Neuronal stem cell (in vitro differentiated cells): ENCODE measurements at regions not wholly inside any gene's neighbourhood (a gene's known extent, or its start where the extent isn't known, plus 50 kb on each side); places are given as distances from the start of the nearest gene placed in this dataset.

Experiments used
- DNase-seq: peaks from one replicate; pipeline ENCODE4 v3.0.0-alpha.2; 2013; ENCODE audit warnings: low spot score
- H2AFZ ChIP-seq: one replicate; pipeline ENCODE4 v1.6.1; 2013; ENCODE audit warnings: mild to moderate bottlenecking, low read length, inconsistent platforms
- H2AK5ac ChIP-seq: 2 replicates; pipeline ENCODE4 v1.6.1; 2013; ENCODE audit warnings: low read depth, mild to moderate bottlenecking, inconsistent platforms, low read length, moderate library complexity, mixed read lengths
- H2BK120ac ChIP-seq: 2 replicates; pipeline ENCODE4 v1.6.1; 2013; ENCODE audit warnings: low read depth, mild to moderate bottlenecking, inconsistent platforms, low read length, moderate library complexity, mixed read lengths
- H2BK12ac ChIP-seq: one replicate; pipeline ENCODE4 v1.6.1; 2013; ENCODE audit warnings: low read length, inconsistent platforms
- H2BK15ac ChIP-seq: 2 replicates; pipeline ENCODE4 v1.6.1; 2013; ENCODE audit warnings: mild to moderate bottlenecking, low read length, inconsistent platforms, mixed read lengths
- H2BK5ac ChIP-seq: one replicate; pipeline ENCODE4 v1.6.1; 2013; ENCODE audit warnings: inconsistent platforms, mild to moderate bottlenecking, low read length, moderate library complexity
- H3K14ac ChIP-seq: one replicate; pipeline ENCODE4 v1.6.1; 2013; ENCODE audit warnings: low read length, inconsistent platforms
- H3K18ac ChIP-seq: 2 replicates; pipeline ENCODE4 v1.6.1; 2013; ENCODE audit warnings: low read length, inconsistent platforms
- H3K23ac ChIP-seq: 2 replicates; pipeline ENCODE4 v1.6.1; 2013; ENCODE audit warnings: low read depth, mild to moderate bottlenecking, mixed read lengths, low read length, inconsistent platforms; ENCODE audit not compliant: poor library complexity
- H3K27ac ChIP-seq: replicated peaks from 3 replicates; pipeline ENCODE4 v1.5.1; 2013; ENCODE audit warnings: low read length, inconsistent platforms
- H3K27me3 ChIP-seq, 3 experiments: 2 replicates each; pipeline ENCODE4 v1.6.1; 2013; ENCODE audit warnings: low read length in 3 of 3, mild to moderate bottlenecking in 2 of 3, inconsistent platforms in 1 of 3, low read depth in 1 of 3, mixed read lengths in 1 of 3, moderate library complexity in 1 of 3; ENCODE audit not compliant: control insufficient read depth in 3 of 3, insufficient read depth in 3 of 3
- H3K36me3 ChIP-seq, 2 donors: replicated peaks in 1 of 2; 2 replicates each; pipeline ENCODE4 v1.6.1; 2013; ENCODE audit warnings: low read length in 2 of 2; ENCODE audit not compliant: control insufficient read depth in 2 of 2, insufficient read depth in 2 of 2
- H3K4ac ChIP-seq: 2 replicates; pipeline ENCODE4 v1.6.1; 2013; ENCODE audit warnings: inconsistent platforms, mild to moderate bottlenecking, low read length, moderate library complexity
- H3K4me1 ChIP-seq, 2 donors: 1 replicate in 1 of 2; 2 replicates in 1 of 2; pipeline ENCODE4 v1.6.1; 2013; ENCODE audit warnings: low read length in 2 of 2, low read depth in 1 of 2; ENCODE audit not compliant: control insufficient read depth in 2 of 2, insufficient read depth in 1 of 2
- H3K4me2 ChIP-seq: one replicate; pipeline ENCODE4 v1.6.1; 2013; ENCODE audit warnings: mild to moderate bottlenecking, low read length, inconsistent platforms; ENCODE audit not compliant: insufficient read depth, poor library complexity, severe bottlenecking
- H3K4me3 ChIP-seq, 2 donors: 2 replicates each; pipeline ENCODE4 v1.5.1; 2013; ENCODE audit warnings: low read length in 2 of 2, mild to moderate bottlenecking in 2 of 2, inconsistent platforms in 1 of 2, moderate library complexity in 1 of 2
- H3K79me1 ChIP-seq: one replicate; pipeline ENCODE4 v1.6.1; 2013; ENCODE audit warnings: low read depth, mild to moderate bottlenecking, inconsistent platforms, low read length, moderate library complexity
- H3K9ac ChIP-seq: one replicate; pipeline ENCODE4 v1.6.1; 2013; ENCODE audit warnings: mild to moderate bottlenecking, low read depth, low read length, inconsistent platforms; ENCODE audit not compliant: poor library complexity
- H3K9me3 ChIP-seq, 2 donors: replicated peaks in 1 of 2; 2 replicates each; pipeline versions ENCODE3 to v1.6.1; 2013; ENCODE audit warnings: low read length in 2 of 2, mild to moderate bottlenecking in 2 of 2, inconsistent platforms in 1 of 2, low read depth in 1 of 2, mixed read lengths in 1 of 2, moderate library complexity in 1 of 2; ENCODE audit not compliant: control insufficient read depth in 2 of 2, insufficient read depth in 1 of 2
- H4K8ac ChIP-seq: one replicate; pipeline ENCODE4 v1.6.1; 2013; ENCODE audit warnings: low read depth, mild to moderate bottlenecking, inconsistent platforms, low read length, moderate library complexity
- H4K91ac ChIP-seq: one replicate; pipeline ENCODE4 v1.6.1; 2013; ENCODE audit warnings: low read length, low read depth, mild to moderate bottlenecking, inconsistent platforms; ENCODE audit not compliant: poor library complexity
- WGBS, 2 donors: extraction: QIAGEN DNeasy Blood & Tissue Kit; methylation state at CpG; one replicate each; pipeline ENCODE4 v1.1.7; 2013; ENCODE audit warnings: missing lambda C conversion rate in 2 of 2, mixed read lengths in 1 of 2; ENCODE audit not compliant: insufficient read length in 2 of 2, insufficient replicate concordance in 1 of 2; ENCODE audit errors: extremely low coverage in 2 of 2; 5-methylcytosine and 5-hydroxymethylcytosine counted together

DNA sequence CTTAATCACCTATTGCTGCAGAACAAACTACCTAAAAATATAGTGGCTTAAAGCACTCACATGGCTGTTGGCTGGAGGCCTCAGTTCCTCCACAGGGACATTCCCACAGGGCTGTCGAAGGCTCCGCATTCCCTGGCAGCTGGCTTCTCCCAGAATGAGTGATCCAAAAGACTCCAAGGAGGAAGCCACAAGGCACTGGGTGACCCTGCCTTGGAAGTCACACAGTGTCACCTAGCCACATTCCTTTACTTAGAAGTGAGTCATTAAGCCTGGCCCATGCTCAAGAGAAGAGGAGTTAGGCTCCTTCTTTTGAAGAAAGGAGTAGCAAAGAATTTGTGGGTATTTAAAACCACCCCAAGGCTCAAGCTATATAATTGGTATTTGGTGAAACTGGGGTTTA lies 63.9 kb upstream of the MAP1LC3B2 start:
- H3K36me3 ChIP-seq = no peaks in the 10 kb centered on the region
- H3K4me1 ChIP-seq = peaks cover 0 to 2% of the 10 kb centered on the region in 2 donors
- H3K4ac ChIP-seq = no peak overlapping the region
- H3K27ac ChIP-seq = no peak overlapping the region
- no peak overlapping the region for H2BK12ac ChIP-seq
- H2AK5ac ChIP-seq = no peak overlapping the region
- no peak overlapping the region for H2AFZ ChIP-seq
- H3K9me3 ChIP-seq = peaks cover 0 to 2% of the 10 kb centered on the region in 2 donors
- no peak overlapping the region for H3K23ac ChIP-seq
- no CpG with 5 or more reads among the region's 2 CpGs for WGBS, 2 donors
- no peak overlapping the region for H2BK15ac ChIP-seq
- no peak overlapping the region for H3K18ac ChIP-seq
- H3K14ac ChIP-seq = no peak overlapping the region
- no peak for DNase-seq
- H3K9ac ChIP-seq = no peak overlapping the region
- no peak overlapping the region for H3K4me3 ChIP-seq
- no peaks in the 10 kb centered on the region for H3K79me1 ChIP-seq
- no peak overlapping the region for H2BK120ac ChIP-seq
- H2BK5ac ChIP-seq = no peak overlapping the region
- no peak overlapping the region for H4K8ac ChIP-seq
- H4K91ac ChIP-seq = no peak overlapping the region
- no peaks in the 10 kb centered on the region for H3K27me3 ChIP-seq
- no peak overlapping the region for H3K4me2 ChIP-seq

DNA sequence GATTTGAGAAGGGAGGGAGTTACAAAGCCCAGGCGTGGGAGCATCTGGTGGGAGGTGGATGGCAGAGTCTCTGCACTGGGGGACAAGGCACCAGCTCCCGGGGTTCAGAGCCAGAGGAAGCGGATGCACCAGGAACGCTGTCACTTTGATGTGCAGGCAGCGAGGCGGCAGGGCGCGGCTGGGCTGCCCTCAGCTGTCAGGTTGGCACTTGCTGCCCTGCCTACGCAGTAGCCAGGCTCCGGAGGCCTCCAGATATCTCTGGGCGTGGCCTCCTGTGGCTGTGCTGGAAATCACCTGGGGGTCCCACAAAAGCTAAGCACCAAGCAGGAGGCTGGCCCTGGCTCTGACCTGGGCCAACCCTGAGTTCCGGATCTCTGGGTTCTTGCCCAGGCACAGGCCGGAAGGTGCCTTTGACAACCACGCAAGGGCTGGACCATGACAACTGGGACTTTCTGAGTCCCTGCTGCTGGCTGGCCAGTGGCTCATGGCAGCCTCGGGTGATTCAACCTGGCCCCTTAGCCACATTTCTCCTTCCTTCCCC lies 62.1 kb upstream of the MAP1LC3B2 start:
- H2BK12ac ChIP-seq = no peak overlapping the region
- no peak overlapping the region for H3K27ac ChIP-seq
- no peak overlapping the region for H4K91ac ChIP-seq
- H3K27me3 ChIP-seq = no peaks in the 10 kb centered on the region
- H2BK15ac ChIP-seq = peak overlapping the region; percentile 98
- peaks cover 0 to 2% of the 10 kb centered on the region in 2 donors for H3K9me3 ChIP-seq
- peak overlapping the region; percentile 40 for H2BK5ac ChIP-seq
- H3K14ac ChIP-seq = peak overlapping the region; percentile 31
- no peak overlapping the region for H2AFZ ChIP-seq
- no peaks in the 10 kb centered on the region for H3K79me1 ChIP-seq
- no peak overlapping the region for H3K4me3 ChIP-seq
- peak overlapping the region; percentile 5 for H3K23ac ChIP-seq
- H3K4me1 ChIP-seq = peaks cover 0 to 2% of the 10 kb centered on the region in 2 donors
- no peak overlapping the region for H3K4me2 ChIP-seq
- H3K36me3 ChIP-seq = no peaks in the 10 kb centered on the region
- H2BK120ac ChIP-seq = no peak overlapping the region
- H3K4ac ChIP-seq = no peak overlapping the region
- H2AK5ac ChIP-seq = peak overlapping the region; percentile 54
- DNase-seq = no peak
- no peak overlapping the region for H3K9ac ChIP-seq
- no peak overlapping the region for H4K8ac ChIP-seq
- WGBS, 2 donors = no CpG with 5 or more reads among the region's 15 CpGs
- peak overlapping the region; percentile 86 for H3K18ac ChIP-seq

DNA sequence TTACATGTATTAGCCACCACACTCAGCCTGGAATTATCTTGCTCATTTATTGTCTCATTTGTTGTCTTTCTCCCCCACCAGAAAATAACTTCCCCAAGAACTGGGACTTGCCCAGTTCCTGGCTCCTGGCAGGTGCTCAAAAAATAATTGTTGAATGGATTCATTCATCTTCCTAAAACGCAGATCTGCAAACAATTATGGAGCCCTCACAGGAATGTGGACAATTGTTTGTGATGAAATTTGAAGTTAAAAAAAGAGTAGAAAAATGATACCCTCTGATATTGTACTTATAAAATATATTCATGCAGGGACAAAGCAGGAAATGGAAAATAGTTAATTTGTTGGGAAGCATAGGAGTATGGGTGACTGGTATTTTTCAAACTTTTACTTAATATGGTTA lies 60.7 kb upstream of the MAP1LC3B2 start:
- no peak overlapping the region for H2BK120ac ChIP-seq
- no peak overlapping the region for H3K14ac ChIP-seq
- no peak overlapping the region for H3K4me3 ChIP-seq
- H2BK5ac ChIP-seq = no peak overlapping the region
- no peak overlapping the region for H2BK12ac ChIP-seq
- no peak overlapping the region for H3K9ac ChIP-seq
- no peak overlapping the region for H2BK15ac ChIP-seq
- no peak overlapping the region for H3K18ac ChIP-seq
- peaks cover 0 to 2% of the 10 kb centered on the region in 2 donors for H3K4me1 ChIP-seq
- no peaks in the 10 kb centered on the region for H3K36me3 ChIP-seq
- H3K27ac ChIP-seq = no peak overlapping the region
- H4K91ac ChIP-seq = no peak overlapping the region
- DNase-seq = no peak
- no peaks in the 10 kb centered on the region for H3K27me3 ChIP-seq
- no CpG with 5 or more reads among the region's 1 CpG for WGBS, 2 donors
- no peak overlapping the region for H3K4me2 ChIP-seq
- H2AFZ ChIP-seq = no peak overlapping the region
- H3K79me1 ChIP-seq = no peaks in the 10 kb centered on the region
- no peak overlapping the region for H3K23ac ChIP-seq
- peaks cover 0 to 2% of the 10 kb centered on the region in 2 donors for H3K9me3 ChIP-seq
- H2AK5ac ChIP-seq = no peak overlapping the region
- H4K8ac ChIP-seq = no peak overlapping the region
- H3K4ac ChIP-seq = no peak overlapping the region

GRCh38 chr12:116502141-116502725 lies 56.9 kb upstream of the MAP1LC3B2 start:
- Histone ChIP-seq H3K18ac (no peak overlapping the region), H3K36me3 (no peaks in the 10 kb centered on the region), H3K4me1 (peaks cover 3% of the 10 kb centered on the region in 2 donors), H3K14ac (no peak overlapping the region), H2BK5ac (no peak overlapping the region), H2AFZ (no peak overlapping the region), H3K27ac (no peak overlapping the region), H2AK5ac (no peak overlapping the region), H2BK120ac (no peak overlapping the region), H3K27me3 (peaks cover 0 to 25% (median 0%) of the 10 kb centered on the region in 3 experiments), H3K23ac (no peak overlapping the region), H3K9ac (no peak overlapping the region), H3K4ac (no peak overlapping the region), H4K91ac (no peak overlapping the region), H3K4me3 (no peak overlapping the region), H3K79me1 (no peaks in the 10 kb centered on the region), H3K4me2 (no peak overlapping the region), H2BK15ac (no peak overlapping the region), H4K8ac (no peak overlapping the region), H2BK12ac (no peak overlapping the region), H3K9me3 (no peaks in the 10 kb centered on the region)
- no peak for DNase-seq
- WGBS, 2 donors = no CpG with 5 or more reads among the region's 14 CpGs
